ENCODE measurements at regions not wholly inside any gene's neighbourhood (a gene's known extent, or its start where the extent isn't known, plus 50 kb on each side); places are given as distances from the start of the nearest gene placed in this dataset.

- no peak for DNase-seq (ENCODE audit: low spot score)
- H3K4me1 ChIP-seq (ENCODE audit: insufficient read depth, low read length) = no peaks in the 10 kb centered on the region
- H3K9me3 ChIP-seq (ENCODE audit: low read length) = peaks cover 12% of the 10 kb centered on the region
- H4K20me1 ChIP-seq (ENCODE audit: insufficient read depth, low read length) = no peaks in the 10 kb centered on the region
- in situ Hi-C loops (cut with HindIII; ENCODE audit: extremely low pct_ligation_motif_present, low pct_unique_long_range_greater_than_20kb) (no loop called here), intact Hi-C loops (cut with micrococcal nuclease; ENCODE audit: unreplicated experiment) (no loop called here)
- H3K27ac ChIP-seq (ENCODE audit: extremely low read length, insufficient read depth, low read length) = no peak overlapping the region
- CTCF ChIA-PET (ENCODE audit: low intra/inter-chr PET ratio, low total read pairs) = no interaction called here
- no peak for ATAC-seq
- H3K27me3 ChIP-seq (ENCODE audit: control insufficient read depth in 1 of 2, insufficient read depth in 2 of 2, low read length in 2 of 2) = peaks cover 1 to 6% of the 10 kb centered on the region in 2 experiments; a peak in 2 of 5 replicates
- H3K9ac ChIP-seq (ENCODE audit: insufficient read depth, low read depth, low read length) = no peak overlapping the region
- no peak overlapping the region for H2AFZ ChIP-seq (ENCODE audit: low read length)
- no TSS peak for BruUV-seq (replicated peaks)
- H3K4me3 ChIP-seq (replicated peaks in 1 of 3; ENCODE audit: insufficient read depth in 1 of 3, low read depth in 2 of 3, low read length in 3 of 3) = no peak overlapping the region
- 44% methylated on average over 11 of the region's 11 CpGs for WGBS (ENCODE audit: low lambda C conversion rate)
- POLR2A ChIA-PET = no interaction called here
- TF ChIP-seq PCBP1 (IDR thresholded peaks at IDR 0.05; ENCODE audit: borderline replicate concordance, low read depth, low read length) (no peak), AKAP8 (CRISPR knock-in tag; IDR thresholded peaks at IDR 0.05) (no peak), CHD4 (IDR thresholded peaks at IDR 0.05; ENCODE audit: borderline replicate concordance, low read length) (no peak), ZNF569 (CRISPR knock-in tag; IDR thresholded peaks at IDR 0.05; ENCODE audit: borderline replicate concordance) (no peak), MTA1 (CRISPR knock-in tag; IDR thresholded peaks at IDR 0.05; ENCODE audit: borderline replicate concordance) (no peak), DR1 (CRISPR knock-in tag; IDR thresholded peaks at IDR 0.05) (no peak), EEA1 (CRISPR knock-in tag; IDR thresholded peaks at IDR 0.05; ENCODE audit: borderline replicate concordance) (no peak)
- TF ChIP-seq, protein P1, sequence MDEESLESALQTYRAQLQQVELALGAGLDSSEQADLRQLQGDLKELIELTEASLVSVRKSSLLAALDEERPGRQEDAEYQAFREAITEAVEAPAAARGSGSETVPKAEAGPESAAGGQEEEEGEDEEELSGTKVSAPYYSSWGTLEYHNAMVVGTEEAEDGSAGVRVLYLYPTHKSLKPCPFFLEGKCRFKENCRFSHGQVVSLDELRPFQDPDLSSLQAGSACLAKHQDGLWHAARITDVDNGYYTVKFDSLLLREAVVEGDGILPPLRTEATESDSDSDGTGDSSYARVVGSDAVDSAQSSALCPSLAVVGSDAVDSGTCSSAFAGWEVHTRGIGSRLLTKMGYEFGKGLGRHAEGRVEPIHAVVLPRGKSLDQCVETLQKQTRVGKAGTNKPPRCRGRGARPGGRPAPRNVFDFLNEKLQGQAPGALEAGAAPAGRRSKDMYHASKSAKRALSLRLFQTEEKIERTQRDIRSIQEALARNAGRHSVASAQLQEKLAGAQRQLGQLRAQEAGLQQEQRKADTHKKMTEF (CRISPR knock-in tag; IDR thresholded peaks at IDR 0.05) = no peak
- TF ChIP-seq, protein P2, sequence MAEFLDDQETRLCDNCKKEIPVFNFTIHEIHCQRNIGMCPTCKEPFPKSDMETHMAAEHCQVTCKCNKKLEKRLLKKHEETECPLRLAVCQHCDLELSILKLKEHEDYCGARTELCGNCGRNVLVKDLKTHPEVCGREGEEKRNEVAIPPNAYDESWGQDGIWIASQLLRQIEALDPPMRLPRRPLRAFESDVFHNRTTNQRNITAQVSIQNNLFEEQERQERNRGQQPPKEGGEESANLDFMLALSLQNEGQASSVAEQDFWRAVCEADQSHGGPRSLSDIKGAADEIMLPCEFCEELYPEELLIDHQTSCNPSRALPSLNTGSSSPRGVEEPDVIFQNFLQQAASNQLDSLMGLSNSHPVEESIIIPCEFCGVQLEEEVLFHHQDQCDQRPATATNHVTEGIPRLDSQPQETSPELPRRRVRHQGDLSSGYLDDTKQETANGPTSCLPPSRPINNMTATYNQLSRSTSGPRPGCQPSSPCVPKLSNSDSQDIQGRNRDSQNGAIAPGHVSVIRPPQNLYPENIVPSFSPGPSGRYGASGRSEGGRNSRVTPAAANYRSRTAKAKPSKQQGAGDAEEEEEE (CRISPR knock-in tag; IDR thresholded peaks at IDR 0.05; ENCODE audit: borderline replicate concordance) = no peak
- no peak for FAIRE-seq
- no peaks in the 10 kb centered on the region for H3K36me3 ChIP-seq (replicated peaks in 1 of 2; ENCODE audit: control insufficient read depth in 1 of 2, insufficient read depth in 2 of 2, low read length in 2 of 2)
- no peaks in the 10 kb centered on the region for H3K79me2 ChIP-seq (ENCODE audit: insufficient read depth, low read length)
- H3K4me2 ChIP-seq (ENCODE audit: low read depth, low read length) = no peak overlapping the region
Measured at GRCh38 chr14:24692382-24693352, 58.7 kb upstream of the GZMB start.

Data from HepG2 (cell line).